ENCODE measurements at regions not wholly inside any gene's neighbourhood (a gene's known extent, or its start where the extent isn't known, plus 50 kb on each side); places are given as distances from the start of the nearest gene placed in this dataset.

DNA sequence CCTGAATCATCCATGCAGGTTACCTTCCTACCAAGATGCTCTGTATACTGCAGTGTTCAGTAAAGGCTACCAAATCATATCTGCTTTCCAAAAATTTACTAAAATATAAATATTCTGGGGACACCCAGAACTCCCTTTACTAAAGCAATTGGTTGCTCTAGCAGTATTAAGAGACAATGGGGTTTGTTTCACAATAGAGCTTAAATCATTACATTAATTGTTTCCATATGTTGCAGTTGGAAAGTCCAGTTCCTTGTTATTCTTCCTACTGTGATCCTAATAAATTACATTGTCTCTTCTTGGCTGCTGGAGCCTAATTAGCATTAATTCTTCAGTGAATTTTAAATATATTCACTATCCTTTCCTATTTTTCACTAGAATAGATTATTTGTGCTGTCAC is 316.0 kb upstream of the MTNR1B start:
- TF ChIP-seq, protein P1, sequence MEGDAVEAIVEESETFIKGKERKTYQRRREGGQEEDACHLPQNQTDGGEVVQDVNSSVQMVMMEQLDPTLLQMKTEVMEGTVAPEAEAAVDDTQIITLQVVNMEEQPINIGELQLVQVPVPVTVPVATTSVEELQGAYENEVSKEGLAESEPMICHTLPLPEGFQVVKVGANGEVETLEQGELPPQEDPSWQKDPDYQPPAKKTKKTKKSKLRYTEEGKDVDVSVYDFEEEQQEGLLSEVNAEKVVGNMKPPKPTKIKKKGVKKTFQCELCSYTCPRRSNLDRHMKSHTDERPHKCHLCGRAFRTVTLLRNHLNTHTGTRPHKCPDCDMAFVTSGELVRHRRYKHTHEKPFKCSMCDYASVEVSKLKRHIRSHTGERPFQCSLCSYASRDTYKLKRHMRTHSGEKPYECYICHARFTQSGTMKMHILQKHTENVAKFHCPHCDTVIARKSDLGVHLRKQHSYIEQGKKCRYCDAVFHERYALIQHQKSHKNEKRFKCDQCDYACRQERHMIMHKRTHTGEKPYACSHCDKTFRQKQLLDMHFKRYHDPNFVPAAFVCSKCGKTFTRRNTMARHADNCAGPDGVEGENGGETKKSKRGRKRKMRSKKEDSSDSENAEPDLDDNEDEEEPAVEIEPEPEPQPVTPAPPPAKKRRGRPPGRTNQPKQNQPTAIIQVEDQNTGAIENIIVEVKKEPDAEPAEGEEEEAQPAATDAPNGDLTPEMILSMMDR (conservative IDR thresholded peaks at IDR 0.05; ENCODE audit: low read depth in 2 of 2): no peak
- TF ChIP-seq POLR2AphosphoS5 (IDR thresholded peaks at IDR 0.05; ENCODE audit: low read depth) (no peak), EZH2 (IDR thresholded peaks at IDR 0.05; ENCODE audit: low read depth, unreplicated experiment) (no peak), REST (IDR thresholded peaks at IDR 0.05; ENCODE audit: unreplicated experiment) (no peak), CREB1 (CRISPR knock-in tag; IDR thresholded peaks at IDR 0.05; ENCODE audit: low read depth) (no peak), EZH2phosphoT487 (IDR thresholded peaks at IDR 0.05; ENCODE audit: unreplicated experiment) (no peak), ZNF114 (CRISPR knock-in tag; IDR thresholded peaks at IDR 0.05) (no peak), ZNF462 (CRISPR knock-in tag; IDR thresholded peaks at IDR 0.05) (no peak)

All from GM23338 (cell line).